ENCODE measurements at regions not wholly inside any gene's neighbourhood (a gene's known extent, or its start where the extent isn't known, plus 50 kb on each side); places are given as distances from the start of the nearest gene placed in this dataset.

DNA sequence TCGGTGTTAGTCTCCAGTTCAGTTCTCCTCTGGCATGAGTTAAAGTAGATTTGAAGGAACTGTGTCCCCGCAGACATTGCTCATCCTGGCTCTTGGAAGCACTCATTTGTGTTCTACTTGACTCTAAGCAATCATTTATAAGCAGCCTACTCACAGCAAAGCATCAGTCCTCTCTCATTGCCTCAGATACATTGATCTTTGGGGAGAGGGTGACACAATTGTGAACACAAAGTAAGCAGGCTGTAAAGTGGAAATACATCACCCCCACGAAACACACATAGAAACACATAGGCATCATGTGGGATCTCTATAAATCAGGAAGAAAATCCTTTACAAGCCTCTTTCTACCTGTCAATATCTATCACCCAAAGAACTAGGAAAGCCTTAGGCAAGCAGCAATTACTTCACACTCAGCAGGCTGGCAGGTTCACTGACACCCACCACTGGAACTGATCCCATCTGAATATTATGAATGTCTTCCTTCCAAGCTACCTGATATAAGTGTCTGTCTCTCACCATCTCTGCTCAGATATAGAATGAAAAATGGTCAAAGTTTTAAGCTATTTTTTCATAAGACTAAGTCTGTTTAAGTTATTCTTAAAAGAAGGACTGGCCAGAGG lies 675.8 kb downstream of the HACE1 start:
- no peak for DNase-seq

DNA sequence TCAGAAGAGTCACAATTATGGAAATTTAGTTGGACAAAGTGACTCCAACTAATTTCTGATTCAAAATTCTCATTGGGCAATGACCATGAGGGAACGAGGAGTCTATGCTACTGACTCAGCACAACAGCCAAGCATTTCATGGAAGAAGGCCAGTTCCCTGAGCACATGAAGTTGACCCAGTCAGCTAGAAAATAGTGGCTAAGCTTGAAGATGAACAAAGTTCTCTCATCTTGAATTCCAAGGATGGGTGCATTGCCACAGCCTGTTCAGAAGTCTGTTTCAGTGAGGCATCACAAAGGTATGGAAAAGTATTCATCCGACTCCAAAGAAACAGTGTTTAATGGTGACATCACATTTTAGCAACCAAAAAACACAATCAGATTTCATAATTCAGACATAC lies 676.9 kb downstream of the HACE1 start:
- no peak for DNase-seq

DNA sequence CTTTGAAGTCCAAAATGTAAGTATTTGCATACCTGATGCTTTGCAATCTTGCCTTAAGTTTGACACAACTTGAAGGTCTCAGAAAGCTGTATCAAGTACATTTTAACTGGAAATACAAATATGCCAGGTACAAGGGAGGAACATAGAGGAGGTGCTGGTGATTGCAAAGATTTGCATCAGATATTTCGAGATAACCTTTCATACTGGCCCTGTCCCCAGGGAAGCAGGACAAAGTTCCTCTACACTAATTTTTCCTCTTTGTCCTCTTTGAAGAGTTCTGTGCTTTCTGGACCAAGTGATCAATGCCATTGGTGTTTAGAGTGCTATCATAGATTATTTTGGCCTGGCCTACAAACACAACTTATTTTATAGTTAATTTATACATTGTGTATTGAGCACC lies 686.1 kb downstream of the HACE1 start:
- no peak for DNase-seq

DNA sequence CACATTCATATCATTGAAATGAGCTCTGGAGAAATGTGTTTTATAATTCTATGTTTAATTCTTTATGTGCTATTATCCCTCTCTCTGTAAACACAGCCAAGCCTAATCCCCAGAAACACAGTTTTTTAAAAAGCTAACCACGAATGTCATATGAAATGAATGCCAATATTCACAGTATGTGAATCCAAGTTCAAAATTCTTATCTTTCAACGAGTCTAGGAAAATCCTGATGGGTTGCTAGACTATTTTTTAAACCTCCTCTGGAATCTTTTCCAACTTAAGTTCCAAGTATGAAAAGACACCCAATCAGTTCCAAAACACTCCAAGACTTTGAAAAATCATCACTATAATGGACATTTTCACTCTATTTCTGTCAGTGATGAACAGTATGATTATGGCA lies 689.3 kb downstream of the HACE1 start:
- no peak for DNase-seq

DNA sequence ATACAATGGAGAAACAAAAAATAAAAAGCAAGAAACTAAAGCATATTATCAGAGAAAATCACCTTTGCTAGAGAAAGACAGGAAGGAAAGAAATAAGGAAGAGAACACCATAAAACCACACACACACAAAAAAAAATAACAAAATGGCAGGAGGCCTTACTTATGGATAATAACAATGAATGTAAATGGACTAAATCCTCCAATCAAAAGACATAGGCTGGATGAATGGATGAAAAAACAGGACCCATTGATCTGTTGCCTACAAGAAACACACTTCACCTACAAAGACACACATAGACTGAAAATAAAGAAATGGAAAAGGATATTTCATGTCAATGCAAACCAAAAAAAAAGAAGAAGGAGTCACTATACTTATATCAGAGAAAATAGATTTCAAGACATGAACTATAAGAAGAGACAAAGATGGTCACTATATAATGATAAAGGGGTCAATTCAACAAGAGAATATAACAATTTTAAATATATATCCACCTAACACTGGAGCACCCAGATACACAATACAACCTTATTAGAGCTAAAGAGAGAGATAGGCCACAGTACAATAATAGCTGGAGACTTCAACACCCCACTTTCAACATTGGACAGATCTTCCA lies 693.6 kb downstream of the HACE1 start:
- DNase-seq, result no peak

DNA sequence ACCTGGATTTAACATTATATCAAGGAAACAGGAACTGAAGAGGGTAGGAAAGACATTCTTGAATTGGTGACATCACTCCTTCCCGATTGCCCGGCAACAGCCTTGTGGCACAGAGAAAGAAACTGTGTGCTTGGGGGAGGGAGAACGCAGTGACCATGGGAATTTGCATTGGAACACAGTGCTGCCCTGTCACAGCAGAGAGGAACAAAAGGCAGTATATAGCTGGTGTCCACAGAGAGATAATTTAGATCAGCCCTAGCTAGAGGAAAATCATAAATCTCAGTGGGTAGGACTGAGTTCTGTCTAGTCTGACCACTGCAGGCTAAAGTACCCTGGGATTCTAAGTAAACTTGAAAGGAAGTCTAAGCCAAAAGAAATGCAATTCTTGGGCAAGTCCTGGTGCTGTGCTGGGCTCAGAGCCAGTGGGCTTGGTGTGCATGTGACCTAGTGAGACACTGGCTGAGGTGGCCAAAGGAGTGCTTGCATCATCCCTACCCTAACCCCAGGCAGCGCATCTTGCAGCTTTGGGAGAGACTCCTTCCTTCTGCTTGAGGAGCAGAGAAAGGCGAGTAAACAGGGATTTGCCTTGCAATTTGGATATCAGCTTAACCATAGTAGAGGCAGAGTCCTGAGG lies 697.6 kb downstream of the HACE1 start:
- no peak for DNase-seq

DNA sequence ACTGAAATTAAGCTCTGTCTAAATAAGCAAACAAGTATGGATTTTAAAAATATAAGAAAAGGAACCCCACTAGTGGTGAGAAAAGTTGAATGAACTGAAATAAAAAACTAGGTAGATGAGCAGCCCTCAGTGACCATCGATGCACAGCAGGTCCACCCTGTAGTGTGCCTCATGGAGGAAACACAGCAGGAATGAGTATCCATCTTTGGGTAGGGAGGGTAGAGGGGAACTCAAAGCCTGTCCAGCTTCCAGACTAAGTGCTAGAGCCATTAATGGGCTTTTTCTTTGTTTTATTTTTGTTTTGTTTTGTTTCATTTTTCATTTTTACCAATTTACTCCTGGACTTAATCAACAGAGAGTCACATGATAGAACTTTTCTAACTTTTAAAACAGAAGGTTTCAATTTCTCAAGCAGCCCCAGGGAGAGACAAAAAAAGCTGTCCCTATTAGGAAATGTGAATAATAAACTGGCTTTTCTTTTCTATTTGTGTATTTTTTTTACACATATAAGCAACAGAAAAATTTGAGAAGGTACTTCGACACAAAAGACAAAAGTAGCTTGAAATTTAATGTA lies 700.6 kb downstream of the HACE1 start:
- no peak for DNase-seq

DNA sequence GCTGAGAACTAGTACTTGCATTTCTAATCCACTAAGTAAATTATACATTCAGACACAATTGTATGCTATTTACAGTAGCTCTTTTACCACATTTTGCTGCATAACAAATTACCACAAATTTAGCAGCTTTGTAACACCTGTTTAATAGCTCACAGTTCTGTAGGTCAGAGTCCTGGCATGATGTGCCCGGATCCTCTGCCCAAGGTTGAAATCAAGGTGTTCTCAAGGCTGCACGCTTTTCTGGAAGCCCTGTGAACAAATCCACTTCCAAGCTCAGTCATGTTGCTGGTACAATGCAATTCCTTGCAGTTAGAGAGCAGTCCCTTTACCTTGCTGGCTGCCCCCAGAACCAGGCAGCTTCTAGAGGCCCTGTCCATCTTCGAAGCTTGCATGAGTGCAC lies 716.0 kb downstream of the HACE1 start:
- DNase-seq, result no peak

DNA sequence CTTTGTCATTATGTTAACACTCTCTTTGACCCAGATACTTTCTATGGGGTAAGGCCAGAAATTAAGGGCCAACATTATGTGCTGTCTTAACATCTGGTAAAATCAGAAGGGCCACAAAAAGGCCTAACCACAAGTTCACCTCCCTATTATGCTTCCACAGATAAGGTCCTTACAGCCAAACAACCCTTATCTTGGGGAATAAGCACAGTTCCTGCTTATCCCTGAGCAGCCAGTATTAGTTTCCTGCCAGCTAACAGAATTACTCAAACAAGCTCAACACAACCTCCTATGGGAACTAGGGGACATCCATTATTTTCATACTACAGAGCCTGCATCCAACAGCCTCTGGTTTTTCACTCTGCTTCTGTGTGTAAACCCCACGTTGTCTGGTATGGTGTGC lies 724.8 kb downstream of the HACE1 start:
- DNase-seq, result no peak

DNA sequence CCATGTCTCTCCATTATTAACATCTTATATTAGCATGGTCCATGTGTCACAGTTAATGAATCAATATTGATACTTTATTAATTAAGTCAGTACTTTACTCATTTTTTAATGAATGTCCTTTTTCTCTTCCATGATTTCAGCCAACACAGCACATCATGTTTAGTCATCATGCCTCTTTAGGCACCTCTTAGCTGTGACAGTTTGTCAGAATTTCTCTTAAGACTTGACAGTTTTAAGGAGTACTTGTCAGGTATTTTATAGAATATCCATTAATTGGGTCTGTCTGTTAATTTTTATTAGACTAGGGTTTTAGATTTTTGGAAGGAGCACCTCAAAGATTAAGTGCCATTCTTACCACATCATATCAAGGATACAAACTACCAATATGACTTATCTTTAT lies 729.4 kb downstream of the HACE1 start:
- DNase-seq, result no peak

DNA sequence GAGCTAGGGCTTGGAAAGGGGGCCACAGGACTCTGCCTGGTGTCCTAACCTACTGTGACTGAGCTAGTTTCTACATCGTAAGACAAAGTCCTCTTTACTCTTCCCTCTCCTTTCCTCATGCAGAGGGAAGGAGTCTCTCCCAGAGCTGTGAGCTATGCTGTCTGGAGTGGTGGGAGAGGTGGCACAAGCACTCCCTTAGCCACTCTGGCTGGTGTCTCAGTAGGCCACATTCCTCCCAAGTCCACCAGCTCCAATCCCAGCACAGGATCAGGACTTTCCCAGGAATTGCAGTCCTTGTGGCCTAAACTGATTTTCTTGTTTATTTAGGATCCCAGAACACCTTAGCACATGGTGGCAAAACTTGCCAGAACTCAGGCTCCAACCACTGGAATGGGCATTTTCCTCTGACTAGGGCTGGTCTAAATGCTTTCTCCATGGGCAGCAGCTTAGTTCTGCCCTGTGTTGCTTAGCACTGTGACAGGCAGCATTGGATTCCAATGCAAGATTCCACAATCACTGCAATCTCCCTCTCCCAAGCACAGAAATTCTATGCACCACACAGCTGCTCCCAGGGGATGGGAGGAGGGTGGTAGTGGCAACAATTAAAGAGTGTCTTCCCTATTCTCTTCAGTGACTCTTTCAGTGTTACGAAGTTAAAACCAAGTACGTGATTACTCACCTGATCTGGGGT lies 733.3 kb downstream of the HACE1 start:
- DNase-seq, result no peak

DNA sequence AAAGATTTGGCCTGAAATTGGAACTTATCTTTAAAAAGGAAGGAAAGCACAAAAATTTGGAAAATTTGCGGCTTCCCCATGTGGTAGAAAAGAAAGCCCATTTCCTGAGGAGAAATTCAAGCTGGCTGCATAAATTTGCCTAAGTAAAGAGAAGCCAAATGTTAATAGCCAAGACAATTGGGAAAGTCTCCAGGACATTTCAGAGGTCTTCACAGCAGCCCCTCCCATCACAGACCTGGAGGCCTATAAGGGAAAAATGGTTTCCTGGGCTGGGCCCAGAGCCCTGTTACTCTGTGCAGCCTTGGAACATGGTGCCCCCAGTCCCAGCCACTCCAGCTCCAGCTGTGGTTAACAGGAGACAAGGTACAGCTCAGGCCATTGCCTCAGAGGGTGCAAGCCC lies 736.5 kb downstream of the HACE1 start:
- DNase-seq, result no peak

DNA sequence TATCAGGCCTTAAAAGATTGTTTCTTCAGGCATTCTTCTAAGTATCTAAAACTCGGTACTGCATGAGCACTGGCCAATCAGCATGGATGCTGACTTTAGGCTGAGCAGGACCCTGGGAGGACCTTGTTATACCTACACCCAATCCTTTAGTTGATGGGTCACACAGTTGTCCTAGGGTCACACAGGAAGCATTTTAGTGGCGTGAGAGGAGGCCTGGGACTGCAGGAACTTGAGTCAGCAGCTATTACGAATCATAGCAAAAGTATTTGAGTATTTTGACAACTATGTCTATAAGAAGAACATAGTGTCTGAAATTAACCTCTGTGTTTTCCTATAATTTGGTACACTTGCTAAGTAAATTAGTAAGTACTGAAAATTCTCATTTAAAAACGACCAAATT lies 741.4 kb downstream of the HACE1 start:
- no peak for DNase-seq

DNA sequence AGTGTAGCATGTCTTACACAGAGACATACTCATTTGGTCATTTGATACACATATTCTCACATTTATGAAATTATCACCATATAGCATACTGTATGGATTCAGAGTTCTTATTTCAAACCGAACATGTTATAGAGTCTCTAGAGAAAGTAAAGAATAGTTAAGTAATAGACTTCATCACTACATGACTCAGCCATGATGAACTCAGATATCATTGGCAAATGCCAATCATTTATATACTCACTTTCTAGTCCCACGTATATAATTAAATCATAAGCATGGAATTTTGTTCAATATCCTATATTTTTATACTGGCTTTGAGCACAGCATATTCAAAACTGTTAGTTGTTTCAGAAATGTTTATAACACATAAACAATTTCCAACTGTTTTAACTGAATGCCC lies 749.9 kb downstream of the HACE1 start:
- DNase-seq, result no peak

DNA sequence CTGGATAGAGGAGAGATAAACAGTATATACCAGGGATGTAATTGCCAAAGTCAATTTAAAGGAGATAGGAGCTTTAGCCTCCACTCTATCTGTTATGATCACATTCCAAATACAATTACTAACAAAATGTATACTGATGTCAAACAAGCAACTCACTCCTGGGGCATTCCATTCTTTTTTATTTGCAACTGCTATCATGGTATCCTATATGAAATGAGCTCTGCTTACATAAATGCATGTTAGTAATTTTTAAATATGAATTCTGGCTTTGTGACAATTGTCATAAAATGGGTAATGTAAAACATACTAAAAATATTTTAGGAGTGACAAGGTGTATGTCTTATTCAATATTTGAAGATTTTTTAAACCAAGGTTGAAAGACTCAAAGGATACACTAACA lies 751.1 kb downstream of the HACE1 start:
- no peak for DNase-seq

DNA sequence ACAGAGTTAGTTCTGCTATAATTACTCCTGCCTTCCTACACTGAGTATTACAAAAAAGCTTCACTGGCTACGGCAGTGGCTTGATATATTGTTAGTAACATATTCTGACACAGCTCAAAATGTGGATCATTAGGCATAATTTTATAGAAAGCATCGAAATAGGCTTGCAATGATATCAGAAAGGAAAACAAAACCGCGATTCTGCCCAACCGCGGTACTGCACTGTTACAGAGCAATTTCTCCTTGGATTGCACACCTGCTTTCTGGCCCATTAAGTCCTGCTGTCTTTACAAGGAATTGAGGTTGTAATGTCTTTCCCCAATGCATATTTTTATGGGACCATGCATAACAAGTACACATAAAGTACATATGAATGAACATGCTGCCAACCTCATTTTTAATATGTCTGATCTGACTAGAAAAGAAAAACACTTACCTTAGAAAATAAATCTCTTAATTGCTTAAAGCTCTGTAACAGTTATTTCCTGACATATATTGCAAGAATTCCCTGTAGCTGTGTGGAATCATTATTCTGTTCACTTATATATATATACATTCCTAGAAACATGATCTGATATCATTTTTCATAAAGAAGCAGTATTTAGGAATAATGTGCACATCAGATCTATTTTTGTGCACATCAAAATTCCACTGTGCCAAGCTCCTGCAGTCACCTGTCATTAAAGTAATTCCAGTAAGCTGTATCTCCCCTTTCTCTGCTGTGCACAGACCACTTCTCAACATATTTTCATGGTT lies 763.9 kb downstream of the HACE1 start:
- DNase-seq, result no peak

DNA sequence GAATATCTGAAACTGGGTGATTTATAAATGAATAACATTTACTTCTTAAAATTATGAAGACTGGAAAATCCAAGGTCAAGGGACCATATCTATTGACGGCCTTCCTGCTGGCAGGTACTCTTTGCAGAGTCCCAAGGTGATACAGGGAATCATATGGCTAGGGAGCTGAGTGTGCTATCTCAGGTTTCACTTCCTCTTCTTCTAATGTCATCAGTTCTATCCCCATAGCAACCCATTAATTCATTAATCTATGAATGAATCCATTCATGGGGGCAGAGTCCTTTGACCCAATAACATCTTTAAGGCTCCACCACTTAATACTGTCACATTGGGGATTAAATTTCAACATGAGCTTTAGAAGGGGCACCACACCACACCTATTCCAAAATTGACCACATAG lies 772.0 kb downstream of the HACE1 start:
- DNase-seq, result no peak

DNA sequence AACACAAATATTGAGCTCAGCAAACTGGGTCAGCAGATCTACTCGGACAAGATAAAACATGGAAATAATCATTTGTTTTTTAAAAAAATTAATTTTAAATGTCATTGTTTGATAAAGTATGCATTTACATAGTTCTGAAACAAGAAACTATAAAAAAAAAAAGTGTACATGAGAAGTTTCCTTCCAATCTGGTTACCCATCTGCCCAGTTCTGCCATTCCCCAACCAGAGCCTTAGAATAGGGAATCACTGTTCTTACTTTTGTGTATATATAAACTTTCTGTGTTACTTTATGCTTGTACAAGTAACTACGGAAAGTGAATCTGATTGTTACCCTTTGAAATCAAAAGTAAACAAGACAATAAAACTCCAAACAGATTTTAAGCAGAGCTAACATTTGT lies 791.4 kb downstream of the HACE1 start:
- DNase-seq, result no peak

DNA sequence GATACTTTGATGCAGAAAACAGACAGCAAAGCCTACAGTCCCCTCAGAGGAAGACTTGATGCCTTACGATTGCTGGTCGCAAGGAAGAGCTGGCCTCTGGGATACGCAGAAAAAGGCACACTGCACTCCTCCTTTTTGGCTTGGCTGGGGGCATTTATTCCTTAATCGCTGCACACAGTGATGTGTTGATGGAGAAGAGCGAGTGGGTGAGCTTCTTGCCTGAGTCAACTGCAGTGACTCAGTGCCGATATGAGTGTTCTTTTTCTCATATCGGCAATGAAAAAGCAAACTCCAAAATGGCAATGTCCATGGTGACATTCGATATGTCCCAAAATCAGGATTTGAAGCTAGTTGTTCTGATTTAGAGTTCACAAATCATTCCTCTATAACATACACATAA lies 794.8 kb downstream of the HACE1 start:
- DNase-seq, result no peak

DNA sequence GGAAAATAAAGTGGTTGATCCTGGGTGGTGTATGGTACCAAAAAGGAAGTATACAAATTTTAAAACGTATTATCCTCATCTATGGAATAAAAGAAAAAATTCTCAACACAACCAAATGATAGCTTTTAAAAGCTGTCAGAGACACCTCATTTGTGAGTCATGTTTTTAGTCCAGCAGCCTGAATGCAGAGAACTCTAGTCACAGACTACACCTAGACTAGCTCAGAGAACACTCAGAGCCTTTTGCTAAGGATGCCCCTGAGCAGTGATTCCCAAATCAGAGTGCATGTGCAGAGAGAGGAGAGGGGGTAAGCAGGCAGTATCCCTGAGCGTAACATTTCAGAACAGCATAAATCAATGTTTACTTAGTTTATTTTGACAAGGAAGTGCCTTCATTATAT lies 809.3 kb downstream of the HACE1 start:
- no peak for DNase-seq

DNA sequence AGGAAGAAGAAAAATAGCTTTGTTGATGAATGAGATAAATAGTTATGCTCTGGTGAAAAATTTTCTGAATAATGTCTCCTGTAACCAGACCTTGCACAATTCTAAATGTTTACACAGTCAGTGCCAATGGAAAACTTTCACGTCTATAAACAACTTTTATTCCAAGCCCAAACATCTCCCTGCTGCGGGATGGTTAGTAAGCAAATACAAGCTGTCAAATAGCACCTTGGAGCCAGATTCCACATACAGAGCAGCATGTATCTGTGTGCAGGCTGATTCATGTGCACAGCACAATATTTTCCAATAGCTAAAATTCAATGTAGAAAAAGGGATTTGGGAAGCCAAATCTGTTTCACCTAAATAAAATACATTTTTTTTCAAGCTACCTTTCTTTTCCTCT lies 813.3 kb downstream of the HACE1 start:
- DNase-seq, result no peak

DNA sequence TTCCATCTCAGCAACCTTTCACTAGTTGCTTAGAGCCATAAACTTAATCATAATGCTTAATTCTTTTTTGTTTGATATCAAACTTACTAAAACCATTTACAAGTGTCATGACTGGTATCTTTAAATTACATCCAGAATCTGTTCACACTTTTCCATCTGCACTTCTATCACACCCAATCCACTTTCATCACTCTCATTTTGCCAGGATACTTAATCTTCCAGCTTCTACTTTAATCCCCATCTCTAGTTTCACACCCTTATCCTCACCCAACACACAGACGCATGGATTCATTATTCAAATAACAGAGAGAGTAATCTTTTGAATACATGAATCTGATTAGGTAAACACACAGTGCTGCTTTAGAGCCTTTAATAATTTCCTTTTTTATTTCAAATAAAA lies 828.4 kb downstream of the HACE1 start:
- no peak for DNase-seq

DNA sequence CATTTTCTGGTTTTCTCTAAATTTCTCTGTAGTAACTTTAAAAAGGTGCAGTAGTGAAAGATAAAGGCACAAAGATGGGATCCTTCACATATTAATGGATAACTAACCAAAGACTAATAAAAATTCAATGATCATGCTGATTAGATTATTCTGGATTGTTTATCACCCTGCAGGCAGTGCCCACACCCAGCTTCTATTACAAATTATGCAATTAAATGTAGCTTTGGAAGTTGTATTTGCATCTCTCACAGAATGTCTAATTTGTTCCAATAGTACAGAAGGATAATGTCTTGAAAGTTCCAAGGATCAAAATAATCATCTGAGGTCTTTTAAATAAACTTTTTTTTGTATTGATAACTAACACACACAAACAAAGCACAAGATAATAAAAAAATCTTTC lies 837.6 kb downstream of the HACE1 start:
- DNase-seq, result no peak
